GM13976 (cell line): ENCODE measurements at regions not wholly inside any gene's neighbourhood (a gene's known extent, or its start where the extent isn't known, plus 50 kb on each side); places are given as distances from the start of the nearest gene placed in this dataset.

ENCODE experiments used
- DNase-seq: peaks from one replicate; pipeline ENCODE4 v3.0.0; 2012; ENCODE audit warnings: low spot score
- CTCF ChIP-seq: IDR thresholded peaks from 2 replicates; pipeline ENCODE4 v1.5.1; 2012; ENCODE audit warnings: borderline replicate concordance, mild to moderate bottlenecking; ENCODE audit not compliant: insufficient read depth; ENCODE audit errors: extremely low read depth, missing control alignments, control extremely low read depth
- in situ Hi-C: fragments of 300-500 bp; cut with MboI; formaldehyde crosslinking; loops from one replicate; pipeline ENCODE4 v1.12.0; 2022; ENCODE audit warnings: low sequenced_read_pairs, mixed read lengths, inconsistent platforms; ENCODE audit not compliant: unreplicated experiment

- no peak for DNase-seq
- in situ Hi-C loops, result no loop called here
- TF ChIP-seq CTCF, result no peak
Observed at GRCh38 chr18:55912071-55912470, 324.1 kb upstream of the TCF4 start.

- DNase-seq, result no peak
- no peak for TF ChIP-seq CTCF
- in situ Hi-C loops, result no loop called here
Observed at GRCh38 chr18:55910296-55910695, 322.3 kb upstream of the TCF4 start.

- in situ Hi-C loops, result no loop called here
- no peak for TF ChIP-seq CTCF
- DNase-seq, result no peak
Observed at GRCh38 chr18:55908901-55909366, 320.9 kb upstream of the TCF4 start.

GRCh38 chr18:55907453-55908175, 319.6 kb upstream of the TCF4 start:
- no peak for DNase-seq
- no peak for TF ChIP-seq CTCF
- in situ Hi-C loops, result no loop called here

GRCh38 chr18:55906536-55906935, 318.5 kb upstream of the TCF4 start:
- DNase-seq, result no peak
- no peak for TF ChIP-seq CTCF
- in situ Hi-C loops, result no loop called here

- DNase-seq, result no peak
- in situ Hi-C loops, result no loop called here
- TF ChIP-seq CTCF, result no peak
Observed at GRCh38 chr18:55903911-55904310, 315.9 kb upstream of the TCF4 start.

GRCh38 chr18:55900380-55900779, 312.4 kb upstream of the TCF4 start:
- no peak for DNase-seq
- in situ Hi-C loops, result no loop called here
- TF ChIP-seq CTCF, result no peak
